GM19351 (cell line): ENCODE measurements at regions not wholly inside any gene's neighbourhood (a gene's known extent, or its start where the extent isn't known, plus 50 kb on each side); places are given as distances from the start of the nearest gene placed in this dataset.

ENCODE experiments used
- ATAC-seq: cut with Tn5 transposase; IDR thresholded peaks from one replicate; pipeline ENCODE4 v1.9.1; 2021; ENCODE audit warnings: mild to moderate bottlenecking, moderate library complexity; ENCODE audit not compliant: unreplicated experiment

DNA sequence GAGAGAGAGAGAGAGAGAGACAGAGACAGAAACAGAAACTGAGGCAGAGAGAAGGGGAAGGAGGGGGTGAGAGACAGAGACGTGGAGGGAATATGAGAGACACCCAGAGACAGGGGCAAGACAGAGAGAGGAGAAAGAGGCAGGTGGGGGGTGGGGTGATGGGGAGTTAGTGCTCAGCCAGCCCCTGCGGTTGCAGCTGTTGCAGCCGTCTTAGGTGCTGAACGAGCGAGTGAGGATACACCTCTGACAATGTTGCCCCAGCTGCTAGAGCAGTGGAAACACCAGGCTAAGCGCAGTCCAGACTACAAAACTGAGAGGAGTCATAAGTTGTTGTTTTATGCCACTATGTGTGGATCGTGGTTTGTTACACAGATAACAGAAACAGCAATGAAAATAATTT is 328.2 kb upstream of the SHH start:
- ATAC-seq, result no peak

- no peak for ATAC-seq
Measured at GRCh38 chr7:156139633-156140032, 327.4 kb upstream of the SHH start.

DNA sequence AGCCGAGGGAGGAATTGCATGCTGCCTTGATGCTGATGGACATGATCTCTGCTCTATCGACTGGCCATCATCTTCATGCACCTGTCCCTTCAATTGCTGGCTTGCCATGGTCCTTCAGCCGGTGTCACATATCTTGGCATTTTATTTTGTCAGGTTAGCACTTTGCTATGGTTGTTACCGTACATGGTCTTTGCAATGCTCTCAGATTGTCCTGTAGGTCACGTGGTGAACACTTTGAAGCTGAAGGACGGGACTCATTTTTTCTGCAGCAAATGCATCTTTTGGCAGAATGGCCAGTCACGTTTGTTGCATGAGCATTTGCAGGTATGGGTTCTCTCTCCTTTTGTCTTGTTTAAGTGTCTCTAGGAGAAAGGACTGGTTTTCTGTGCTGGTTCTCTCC is 326.8 kb upstream of the SHH start:
- ATAC-seq, result no peak

DNA sequence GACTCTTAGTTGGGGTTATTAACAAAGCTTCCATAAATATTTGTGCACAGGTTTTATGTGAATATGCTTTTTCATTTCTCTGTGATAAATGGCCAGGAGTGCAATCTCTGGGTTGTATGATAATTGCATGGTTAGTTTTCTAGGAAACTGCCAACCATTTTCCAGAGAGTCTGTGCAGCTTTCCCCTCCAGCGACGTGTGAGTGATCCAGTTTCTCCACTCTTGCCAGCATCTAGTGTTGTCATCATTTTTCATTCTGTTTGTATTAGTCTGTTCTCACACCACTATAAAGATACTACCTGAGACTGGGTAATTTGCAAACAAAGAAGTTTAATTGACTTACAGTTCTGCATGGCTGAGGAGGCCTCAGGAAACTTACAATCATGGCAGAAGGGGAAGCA is 319.6 kb upstream of the SHH start:
- no peak for ATAC-seq

DNA sequence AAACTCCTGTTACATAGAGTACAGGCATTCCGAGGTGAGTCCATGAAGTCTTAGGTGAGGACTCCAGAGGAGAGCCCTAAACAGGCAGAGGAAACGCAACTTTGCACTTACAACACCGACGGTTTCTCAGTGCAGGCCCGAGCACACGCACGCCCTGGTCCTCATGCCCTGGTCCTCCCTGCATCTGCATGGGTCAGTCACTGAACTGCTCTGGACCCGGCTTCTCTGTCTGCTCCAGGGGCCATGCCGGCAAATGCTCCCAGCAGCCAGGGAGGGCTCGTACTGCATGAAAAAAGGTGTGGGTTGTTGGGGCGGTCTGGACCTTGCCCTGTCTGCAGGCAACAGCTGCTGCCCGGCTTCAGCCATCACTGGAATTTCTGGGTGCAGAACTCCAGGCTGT is 317.3 kb upstream of the SHH start:
- ATAC-seq, result no peak

GRCh38 chr7:156128496-156128895 is 316.2 kb upstream of the SHH start:
- ATAC-seq, result no peak

GRCh38 chr7:156127166-156128134 is 315.2 kb upstream of the SHH start:
- ATAC-seq, result no peak

GRCh38 chr7:156125841-156126730 is 313.8 kb upstream of the SHH start:
- ATAC-seq, result no peak

DNA sequence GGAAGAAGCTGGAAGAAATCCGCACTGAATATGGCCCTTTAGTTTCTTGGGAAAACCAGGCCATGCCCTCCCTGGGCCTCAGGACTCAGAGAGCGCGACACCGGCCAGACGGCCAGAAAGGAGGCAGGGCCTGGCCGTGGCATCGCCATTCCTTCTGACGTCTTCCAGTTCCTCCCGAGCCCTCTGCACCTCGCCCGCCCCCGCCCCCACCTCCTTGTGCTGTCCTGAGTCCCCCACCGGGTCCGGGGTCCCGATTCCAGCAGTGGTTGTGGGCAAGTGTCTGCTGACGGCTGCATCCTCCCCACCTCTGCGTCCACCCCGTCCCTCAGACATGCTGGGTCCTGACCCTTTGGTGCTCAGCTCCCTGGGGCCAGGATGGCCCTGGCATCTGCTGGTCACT is 312.1 kb upstream of the SHH start:
- ATAC-seq, result no peak

GRCh38 chr7:156123362-156123761 is 311.1 kb upstream of the SHH start:
- ATAC-seq, result no peak

DNA sequence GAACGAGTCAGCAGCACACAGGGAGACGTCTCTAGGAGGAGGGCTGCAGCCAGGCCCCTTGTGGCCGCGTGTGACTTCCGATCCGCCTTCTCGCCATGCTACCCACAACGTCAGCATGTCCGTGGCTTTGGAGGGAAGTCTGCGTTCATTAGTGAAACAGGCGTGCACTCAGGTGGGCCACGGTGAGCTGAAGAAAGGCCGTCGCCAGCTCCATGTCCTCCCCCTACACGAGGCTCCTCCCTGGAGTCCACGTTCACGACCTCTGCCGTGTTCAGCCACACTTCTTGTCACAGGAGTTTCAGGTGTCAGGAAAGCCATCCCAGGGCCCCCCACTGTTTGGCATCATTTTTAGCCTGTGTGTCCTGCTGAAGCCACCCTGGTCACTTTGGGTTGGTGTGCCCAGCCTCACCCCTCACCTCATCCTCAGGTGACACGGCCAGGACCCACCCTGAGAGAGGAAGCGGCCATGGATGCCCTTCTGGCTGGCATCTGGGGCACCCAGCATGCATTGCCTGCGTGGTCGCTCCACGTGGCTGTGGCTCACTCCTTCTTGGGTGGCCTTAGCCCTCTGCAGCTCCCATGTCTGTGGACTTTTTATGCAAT is 310.6 kb upstream of the SHH start:
- ATAC-seq, result no peak

DNA sequence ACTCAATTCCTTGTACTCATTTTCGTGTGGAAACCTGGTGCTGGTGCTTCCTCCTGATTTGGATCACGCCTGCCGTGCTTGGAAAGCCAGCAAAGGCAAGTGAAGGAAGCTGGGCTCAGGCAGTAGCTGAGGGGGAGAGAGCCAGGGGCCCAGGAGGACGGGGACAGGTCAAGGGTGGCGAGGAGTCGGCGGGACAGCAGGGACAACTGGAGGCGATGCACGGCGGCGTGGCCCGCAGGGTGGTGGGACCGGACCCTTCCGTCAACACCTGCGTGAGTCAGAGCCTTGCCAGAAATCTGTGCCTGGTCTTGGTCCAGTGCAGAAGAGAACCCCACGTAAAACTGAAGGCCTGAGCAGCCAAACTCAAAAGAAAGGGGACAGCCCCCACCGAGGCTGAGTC is 309.7 kb upstream of the SHH start:
- no peak for ATAC-seq

GRCh38 chr7:156121434-156121833 is 309.2 kb upstream of the SHH start:
- ATAC-seq, result no peak

DNA sequence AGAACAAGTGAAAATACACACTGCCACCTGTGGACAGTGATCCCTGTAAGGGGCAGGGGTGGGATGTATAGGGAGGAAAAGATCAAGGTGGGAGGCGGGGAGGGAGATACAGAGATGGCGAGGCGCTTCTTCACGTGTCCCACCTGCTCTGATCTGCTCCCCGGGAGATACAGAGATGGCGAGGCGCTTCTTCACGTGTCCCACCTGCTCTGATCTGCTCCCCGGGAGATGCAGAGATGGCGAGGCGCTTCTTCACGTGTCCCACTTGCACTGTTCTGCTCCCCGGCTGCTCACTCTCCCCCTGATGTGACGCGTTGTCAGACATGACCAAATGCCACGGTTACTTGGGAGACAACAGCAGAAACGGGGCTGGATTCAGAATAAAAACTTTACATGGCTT is 308.3 kb upstream of the SHH start:
- no peak for ATAC-seq

DNA sequence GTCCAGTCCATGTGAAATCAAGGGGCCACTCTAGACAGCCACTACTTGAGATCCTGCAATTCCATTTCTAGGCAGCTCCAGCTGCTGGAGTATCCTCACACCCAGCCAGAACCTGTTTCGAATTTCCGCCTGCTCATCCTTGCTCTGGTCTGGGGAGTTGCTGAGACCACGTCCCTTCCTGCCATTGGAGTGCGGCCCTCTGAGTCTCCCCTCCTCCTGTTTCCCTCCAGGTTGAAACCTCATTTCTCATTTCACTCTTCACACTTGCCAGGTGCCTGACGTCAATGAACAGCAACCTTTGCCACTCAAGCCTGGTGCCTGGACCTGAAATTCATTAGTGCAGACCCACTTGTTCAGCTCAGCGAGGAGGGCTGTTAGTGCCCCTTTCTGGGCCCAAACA is 307.5 kb upstream of the SHH start:
- no peak for ATAC-seq

DNA sequence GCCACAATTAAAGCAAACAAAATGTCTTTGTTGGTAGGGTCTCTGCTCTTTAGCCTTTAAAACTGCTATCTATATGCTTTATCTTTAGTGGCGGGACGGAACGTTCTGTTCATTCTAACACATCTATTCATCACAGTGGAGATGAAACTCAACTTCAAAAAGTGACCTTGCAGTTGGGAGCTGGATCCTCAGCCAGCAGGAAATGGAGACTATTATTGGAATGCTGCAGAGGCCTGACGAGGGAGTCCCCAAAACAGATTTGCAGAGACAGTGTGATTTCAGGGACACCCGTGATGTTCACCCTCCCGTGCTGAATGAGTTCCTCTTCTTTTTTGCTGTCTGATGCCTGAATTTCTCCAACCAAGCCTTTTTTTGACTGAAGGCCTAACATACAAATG is 306.0 kb upstream of the SHH start:
- no peak for ATAC-seq

GRCh38 chr7:156117542-156118247 is 305.4 kb upstream of the SHH start:
- ATAC-seq, result no peak

DNA sequence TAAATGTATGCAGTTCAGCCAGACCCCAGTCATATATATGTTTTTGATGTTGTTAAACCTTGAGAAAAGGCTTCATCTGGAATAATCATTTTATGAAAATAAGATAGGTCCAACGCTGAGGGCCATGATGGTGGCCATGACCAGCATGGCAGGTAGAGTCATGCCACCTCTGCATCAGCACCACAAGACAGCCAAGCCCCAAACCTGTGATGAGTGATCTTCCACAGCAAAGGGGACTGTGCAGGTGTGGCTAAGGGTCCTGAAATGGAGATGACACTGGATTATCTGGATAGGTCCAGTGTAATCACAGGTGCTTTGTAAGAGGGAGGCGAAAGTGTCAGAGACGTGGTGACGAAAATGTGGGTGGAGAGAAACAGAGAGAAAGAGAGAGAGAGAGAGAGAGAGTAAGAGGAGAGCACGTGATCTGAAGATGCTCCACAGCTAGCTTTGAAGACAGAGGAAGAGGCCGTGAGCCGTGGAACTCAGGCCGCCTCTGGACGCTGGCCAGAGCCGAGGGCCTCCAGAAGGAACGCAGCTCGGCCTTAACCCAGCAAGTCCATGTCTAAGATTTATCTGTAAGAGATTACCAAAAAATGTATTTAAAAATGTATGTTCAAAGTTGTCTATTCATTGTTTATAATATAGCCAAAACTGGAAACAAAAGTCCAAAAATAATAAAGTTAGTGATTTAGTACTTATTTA is 304.4 kb upstream of the SHH start:
- ATAC-seq, result no peak

- ATAC-seq, result no peak
Measured at GRCh38 chr7:156115582-156115981, 303.3 kb upstream of the SHH start.

DNA sequence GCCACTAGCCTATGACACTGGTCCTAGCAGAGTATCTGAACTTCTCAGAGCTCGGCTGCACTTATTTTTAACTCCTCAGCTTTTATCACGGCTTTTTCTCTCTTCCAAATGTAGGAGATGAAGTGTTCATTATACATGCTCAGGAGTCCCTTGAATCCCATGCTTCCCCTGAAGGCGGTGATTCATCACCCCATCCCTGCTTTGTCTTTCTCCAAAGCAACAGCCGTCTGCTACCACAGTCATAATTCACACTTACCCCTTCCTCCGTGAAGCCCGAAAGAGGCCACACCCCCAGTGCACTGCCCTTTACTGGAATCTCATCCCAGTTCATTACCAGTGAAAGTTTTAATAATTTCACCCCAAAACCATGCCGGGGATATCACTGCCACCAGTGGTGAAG is 301.5 kb upstream of the SHH start:
- no peak for ATAC-seq
